ENCODE measurements at regions not wholly inside any gene's neighbourhood (a gene's known extent, or its start where the extent isn't known, plus 50 kb on each side); places are given as distances from the start of the nearest gene placed in this dataset.

GRCh38 chr5:1687301-1687970, 112.2 kb downstream of the MRPL36 start:
- DNase-seq = no peak
- Histone ChIP-seq H4K20me1 (ENCODE audit: insufficient read depth) (no peaks in the 10 kb centered on the region), H3K4me3 (ENCODE audit: low read depth in 2 of 2, low read length in 1 of 2) (no peak overlapping the region), H3F3A (replicated peaks; ENCODE audit: insufficient read depth) (no peaks in the 10 kb centered on the region), H2AFZ (ENCODE audit: low read depth) (no peak overlapping the region), H3K9me2 (no peaks in the 10 kb centered on the region), H3K9me3 (no peaks in the 10 kb centered on the region), H3K4me1 (ENCODE audit: control insufficient read depth in 1 of 2, insufficient read depth in 2 of 2, low read depth in 1 of 2, low read length in 1 of 2) (no peaks in the 10 kb centered on the region; a peak in 1 of 4 replicates), H3K27me3 (ENCODE audit: insufficient read depth) (peaks cover 12% of the 10 kb centered on the region), H3K27ac (ENCODE audit: low read depth in 2 of 2, low read length in 1 of 2) (no peak overlapping the region), H3K36me3 (replicated peaks in 1 of 2; ENCODE audit: control insufficient read depth in 1 of 2, insufficient read depth in 2 of 2, low read length in 1 of 2) (no peaks in the 10 kb centered on the region), H3K79me2 (ENCODE audit: insufficient read depth) (no peaks in the 10 kb centered on the region), H3K9ac (no peak overlapping the region), H3K4me2 (no peak overlapping the region)
- ChIA-PET CTCF (no interaction called here), POLR2A (no interaction called here)
- TF ChIP-seq FOXJ3 (CRISPR knock-in tag; IDR thresholded peaks at IDR 0.05) (no peak), MXI1 (IDR thresholded peaks at IDR 0.05; ENCODE audit: low read depth, low read length) (no peak), SMC3 (IDR thresholded peaks at IDR 0.05; ENCODE audit: low read depth, low read length) (no peak), RFX5 (IDR thresholded peaks at IDR 0.05; ENCODE audit: low read length) (no peak), CTCF (IDR thresholded peaks at IDR 0.05) (no peak), TEAD4 (IDR thresholded peaks at IDR 0.05; ENCODE audit: borderline replicate concordance, insufficient read depth) (no peak), GABPA (IDR thresholded peaks at IDR 0.05; ENCODE audit: low read depth) (no peak), GATA2 (CRISPR knock-in tag; IDR thresholded peaks at IDR 0.05) (no peak), USF2 (IDR thresholded peaks at IDR 0.05; ENCODE audit: borderline replicate concordance, low read depth, low read length) (no peak), NFIC (IDR thresholded peaks at IDR 0.05; ENCODE audit: borderline replicate concordance) (no peak)
- 5% methylated on average over 9 of the region's 13 CpGs for WGBS (ENCODE audit: low lambda C conversion rate)

GRCh38 chr5:1686016-1686802, 113.4 kb downstream of the MRPL36 start:
- CTCF ChIA-PET = no interaction called here

More at GRCh38 chr5:1686016-1686802, 113.4 kb downstream of the MRPL36 start:
- Histone ChIP-seq H3F3A (replicated peaks; ENCODE audit: insufficient read depth) (no peaks in the 10 kb centered on the region), H3K9me3 (no peaks in the 10 kb centered on the region), H3K4me1 (ENCODE audit: control insufficient read depth in 1 of 2, insufficient read depth in 2 of 2, low read depth in 1 of 2, low read length in 1 of 2) (no peaks in the 10 kb centered on the region; a peak in 1 of 4 replicates), H3K4me2 (no peak overlapping the region), H3K79me2 (ENCODE audit: insufficient read depth) (no peaks in the 10 kb centered on the region), H3K9ac (no peak overlapping the region), H3K4me3 (ENCODE audit: low read depth in 2 of 2, low read length in 1 of 2) (no peak overlapping the region), H3K9me2 (no peaks in the 10 kb centered on the region), H3K27ac (ENCODE audit: low read depth in 2 of 2, low read length in 1 of 2) (no peak overlapping the region), H3K36me3 (replicated peaks in 1 of 2; ENCODE audit: control insufficient read depth in 1 of 2, insufficient read depth in 2 of 2, low read length in 1 of 2) (no peaks in the 10 kb centered on the region), H3K27me3 (ENCODE audit: insufficient read depth) (peaks cover 12% of the 10 kb centered on the region), H2AFZ (ENCODE audit: low read depth) (no peak overlapping the region), H4K20me1 (ENCODE audit: insufficient read depth) (no peaks in the 10 kb centered on the region)
- TF ChIP-seq MXI1 (IDR thresholded peaks at IDR 0.05; ENCODE audit: low read depth, low read length) (no peak), TEAD4 (IDR thresholded peaks at IDR 0.05; ENCODE audit: borderline replicate concordance, insufficient read depth) (no peak), MAX (IDR thresholded peaks at IDR 0.05; ENCODE audit: low read depth) (no peak), IRF3 (IDR thresholded peaks at IDR 0.05; ENCODE audit: low read depth, low read length) (no peak)
- DNase-seq = no peak
- 22% methylated on average over 11 of the region's 18 CpGs for WGBS (ENCODE audit: low lambda C conversion rate)
- POLR2A ChIA-PET = no interaction called here
